Esophagus muscularis mucosa (tissue), 4 donors: ENCODE measurements at regions not wholly inside any gene's neighbourhood (a gene's known extent, or its start where the extent isn't known, plus 50 kb on each side); places are given as distances from the start of the nearest gene placed in this dataset.

ENCODE experiments used
- DNase-seq: peaks from one replicate; pipeline ENCODE4 v3.0.0-alpha.2; 2017; ENCODE audit errors: extremely low spot score
- H3K27ac ChIP-seq, 4 donors: fragments of 200-600 bp; sonication (generic); replicated peaks in 1 of 4; 1 replicate in 3 of 4; 2 replicates in 1 of 4; pipeline ENCODE4 v1.5.1; 2016 to 2019; ENCODE audit warnings: mild to moderate bottlenecking in 1 of 4
- H3K27me3 ChIP-seq, 4 donors: fragments of 200-600 bp; sonication (generic); one replicate each; pipeline versions ENCODE4 v1.5.1 to v1.6.0; 2016 to 2019
- H3K36me3 ChIP-seq, 4 donors: fragments of 200-600 bp; sonication (generic); one replicate each; pipeline ENCODE4 v1.5.1; 2016 to 2019
- H3K4me1 ChIP-seq, 4 donors: fragments of 200-600 bp; sonication (generic); one replicate each; pipeline ENCODE4 v1.5.1; 2016 to 2019
- H3K4me3 ChIP-seq, 4 donors: fragments of 200-600 bp; sonication (generic); 1 replicate in 2 of 4; 2 replicates in 2 of 4; pipeline ENCODE4 v1.5.1; 2016 to 2019; ENCODE audit warnings: mild to moderate bottlenecking in 4 of 4, moderate library complexity in 1 of 4
- H3K9me3 ChIP-seq, 4 donors: fragments of 200-600 bp; sonication (generic); 1 replicate in 3 of 4; 2 replicates in 1 of 4; pipeline ENCODE4 v1.5.1; 2016 to 2019
- EP300 ChIP-seq: sonication (generic); formaldehyde crosslinking; IDR thresholded peaks from one replicate; pipeline ENCODE4 v1.6.1; 2017; ENCODE audit warnings: antibody characterized with exemption
- POLR2A ChIP-seq: fragments of 450-650 bp; IDR thresholded peaks from one replicate; pipeline ENCODE4 v1.6.1; 2017; ENCODE audit warnings: antibody characterized with exemption, moderate library complexity, mild to moderate bottlenecking, low read depth
- POLR2AphosphoS5 ChIP-seq, 2 donors: sonication (generic); formaldehyde crosslinking; IDR thresholded peaks; one replicate each; pipeline ENCODE4 v1.6.1; 2017; ENCODE audit warnings: antibody characterized with exemption in 2 of 2
- WGBS: methylation state at CpG from one replicate; pipeline ENCODE4 v1.1.5; 2018; 5-methylcytosine and 5-hydroxymethylcytosine counted together
- intact Hi-C: fragments of 100-400 bp; cut with DNase I; formaldehyde crosslinking; loops from one replicate; pipeline ENCODE4 v1.15.1; 2023
- TF ChIP-seq, protein P1 (sequence below), 3 experiments: fragments of 200-600 bp in 2 of 3; fragments of 450-650 bp in 1 of 3; sonication (generic) in 2 of 3; IDR thresholded peaks; one replicate each; pipeline ENCODE4 v1.5.1; 2017 to 2019; ENCODE audit warnings: antibody characterized with exemption in 3 of 3, mild to moderate bottlenecking in 2 of 3, moderate library complexity in 1 of 3

DNA sequence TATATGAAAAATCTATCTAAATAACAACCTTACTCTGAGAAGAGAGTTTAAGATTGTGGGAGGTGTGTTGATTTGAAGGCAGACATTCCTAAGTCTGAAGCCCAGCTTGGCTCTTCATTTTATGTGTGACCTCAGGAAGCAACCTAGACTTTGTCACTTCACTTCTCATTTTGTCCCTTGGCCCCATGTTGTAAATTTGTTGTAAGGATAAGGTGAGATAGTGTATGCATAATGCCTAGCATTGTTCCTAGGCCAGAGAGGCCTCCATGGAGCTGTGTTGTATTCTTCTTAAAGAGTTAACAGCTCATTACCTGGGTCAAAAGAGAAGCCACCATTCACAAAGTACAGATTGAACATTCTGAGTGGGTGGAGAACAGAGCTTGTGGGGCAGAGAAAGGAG lies 1084.4 kb upstream of the SLIT2 start:
- no peak overlapping the region for H3K4me3 ChIP-seq
- no peak for DNase-seq
- H3K36me3 ChIP-seq = no peaks in the 10 kb centered on the region
- H3K27me3 ChIP-seq = no peaks in the 10 kb centered on the region
- intact Hi-C loops = no loop called here
- TF ChIP-seq, protein P1, sequence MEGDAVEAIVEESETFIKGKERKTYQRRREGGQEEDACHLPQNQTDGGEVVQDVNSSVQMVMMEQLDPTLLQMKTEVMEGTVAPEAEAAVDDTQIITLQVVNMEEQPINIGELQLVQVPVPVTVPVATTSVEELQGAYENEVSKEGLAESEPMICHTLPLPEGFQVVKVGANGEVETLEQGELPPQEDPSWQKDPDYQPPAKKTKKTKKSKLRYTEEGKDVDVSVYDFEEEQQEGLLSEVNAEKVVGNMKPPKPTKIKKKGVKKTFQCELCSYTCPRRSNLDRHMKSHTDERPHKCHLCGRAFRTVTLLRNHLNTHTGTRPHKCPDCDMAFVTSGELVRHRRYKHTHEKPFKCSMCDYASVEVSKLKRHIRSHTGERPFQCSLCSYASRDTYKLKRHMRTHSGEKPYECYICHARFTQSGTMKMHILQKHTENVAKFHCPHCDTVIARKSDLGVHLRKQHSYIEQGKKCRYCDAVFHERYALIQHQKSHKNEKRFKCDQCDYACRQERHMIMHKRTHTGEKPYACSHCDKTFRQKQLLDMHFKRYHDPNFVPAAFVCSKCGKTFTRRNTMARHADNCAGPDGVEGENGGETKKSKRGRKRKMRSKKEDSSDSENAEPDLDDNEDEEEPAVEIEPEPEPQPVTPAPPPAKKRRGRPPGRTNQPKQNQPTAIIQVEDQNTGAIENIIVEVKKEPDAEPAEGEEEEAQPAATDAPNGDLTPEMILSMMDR (IDR thresholded peaks at IDR 0.05) = no peak
- no peak for TF ChIP-seq POLR2AphosphoS5 (IDR thresholded peaks at IDR 0.05)
- no peak for TF ChIP-seq EP300
- no peak for TF ChIP-seq POLR2A
- H3K9me3 ChIP-seq = no peaks in the 10 kb centered on the region
- H3K27ac ChIP-seq = no peak overlapping the region
- H3K4me1 ChIP-seq = no peaks in the 10 kb centered on the region

DNA sequence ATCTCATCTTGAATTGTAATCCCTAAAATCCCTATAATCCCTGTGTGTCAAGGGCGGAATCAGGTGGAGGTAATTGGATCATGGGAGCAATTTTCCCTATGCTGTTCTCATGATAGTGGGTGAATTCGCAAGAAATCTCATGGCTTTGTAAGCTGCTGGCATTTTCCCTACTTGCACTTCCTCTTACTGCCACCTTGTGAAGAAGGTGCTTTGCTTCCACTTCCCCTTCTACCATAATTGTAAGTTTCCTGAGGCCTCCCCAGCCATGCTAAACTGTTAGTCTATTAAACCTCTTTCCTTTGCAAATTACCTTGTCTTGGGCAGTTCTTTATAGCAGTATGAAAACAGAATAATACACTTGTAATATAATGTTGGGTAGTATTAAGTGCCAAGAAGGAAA lies 1087.4 kb upstream of the SLIT2 start:
- TF ChIP-seq POLR2AphosphoS5 (IDR thresholded peaks at IDR 0.05) (no peak), POLR2A (no peak), EP300 (no peak)
- TF ChIP-seq, protein P1 (IDR thresholded peaks at IDR 0.05) = no peak
- intact Hi-C loops = no loop called here
- no peaks in the 10 kb centered on the region for H3K27me3 ChIP-seq
- no peak overlapping the region for H3K27ac ChIP-seq
- DNase-seq = no peak
- H3K36me3 ChIP-seq = no peaks in the 10 kb centered on the region
- H3K4me3 ChIP-seq = no peak overlapping the region
- no peaks in the 10 kb centered on the region for H3K9me3 ChIP-seq
- 88% methylated on average over 2 of the region's 2 CpGs for WGBS
- H3K4me1 ChIP-seq = no peaks in the 10 kb centered on the region

DNA sequence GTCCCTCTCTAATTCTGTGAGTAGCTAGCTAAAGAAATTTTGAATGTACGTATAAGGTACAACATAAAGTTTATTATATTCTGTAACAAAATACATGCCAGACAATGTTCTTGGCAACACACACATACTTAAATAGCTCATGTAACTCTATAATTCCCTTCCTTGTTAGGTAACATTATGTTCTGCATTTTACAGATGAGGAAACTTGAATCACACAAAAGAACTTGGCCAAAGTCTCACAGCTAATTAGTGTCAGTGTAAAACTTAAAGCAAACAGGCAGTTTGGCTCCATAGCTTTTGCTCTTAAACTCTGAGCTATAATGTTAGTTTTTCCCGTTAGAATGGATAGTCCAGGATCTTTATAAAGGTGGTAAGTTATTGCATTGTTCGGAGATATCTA lies 1091.8 kb upstream of the SLIT2 start:
- 75% methylated on average over 3 of the region's 3 CpGs for WGBS
- no peaks in the 10 kb centered on the region for H3K27me3 ChIP-seq
- no peak overlapping the region for H3K27ac ChIP-seq
- no peaks in the 10 kb centered on the region for H3K36me3 ChIP-seq
- H3K4me1 ChIP-seq = no peaks in the 10 kb centered on the region
- peaks cover 0 to 15% (median 12%) of the 10 kb centered on the region in 4 donors for H3K9me3 ChIP-seq
- TF ChIP-seq POLR2AphosphoS5 (IDR thresholded peaks at IDR 0.05) (no peak), POLR2A (no peak), EP300 (no peak)
- TF ChIP-seq, protein P1 (IDR thresholded peaks at IDR 0.05) = no peak
- no peak for DNase-seq
- intact Hi-C loops = no loop called here
- H3K4me3 ChIP-seq = no peak overlapping the region

DNA sequence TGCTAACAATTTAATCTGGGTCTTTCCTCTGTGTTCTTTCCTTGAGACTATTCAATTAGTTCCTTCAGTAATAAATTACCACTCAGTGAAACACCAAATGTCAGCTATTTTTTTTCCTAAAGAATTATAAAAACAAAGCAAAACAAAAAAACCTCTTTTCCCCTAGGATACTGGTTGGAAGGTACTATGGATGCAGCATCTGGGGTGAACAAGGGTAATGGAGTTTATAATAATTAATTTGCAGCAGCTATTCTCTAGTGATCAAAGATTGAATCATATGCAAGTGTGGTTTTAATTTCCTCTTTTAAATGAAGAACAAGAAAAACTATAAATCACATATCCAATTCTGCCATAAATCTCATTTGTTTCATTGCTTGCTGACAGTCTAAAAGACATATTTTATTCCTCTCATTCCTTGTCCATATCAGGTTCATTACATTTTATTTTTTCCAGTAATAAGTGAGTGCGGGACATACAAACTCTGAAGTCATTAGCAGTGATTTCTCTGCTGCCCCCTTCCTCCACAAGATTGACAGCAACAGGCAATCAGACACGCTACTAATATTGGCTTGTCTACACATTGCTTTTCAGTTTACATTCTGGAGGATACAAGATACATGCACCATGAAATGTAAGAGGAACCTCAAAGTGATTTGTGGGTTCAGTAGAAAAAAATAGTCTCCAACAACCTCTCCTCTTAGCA lies 1093.4 kb upstream of the SLIT2 start:
- 84% methylated on average over 2 of the region's 2 CpGs for WGBS
- no peaks in the 10 kb centered on the region for H3K4me1 ChIP-seq
- no peaks in the 10 kb centered on the region for H3K36me3 ChIP-seq
- H3K9me3 ChIP-seq = peaks cover 0 to 15% (median 13%) of the 10 kb centered on the region in 4 donors
- no peak overlapping the region for H3K27ac ChIP-seq
- TF ChIP-seq, protein P1 (IDR thresholded peaks at IDR 0.05) = no peak
- TF ChIP-seq POLR2AphosphoS5 (IDR thresholded peaks at IDR 0.05) (no peak), EP300 (no peak), POLR2A (no peak)
- intact Hi-C loops = no loop called here
- H3K27me3 ChIP-seq = no peaks in the 10 kb centered on the region
- DNase-seq = no peak
- no peak overlapping the region for H3K4me3 ChIP-seq

DNA sequence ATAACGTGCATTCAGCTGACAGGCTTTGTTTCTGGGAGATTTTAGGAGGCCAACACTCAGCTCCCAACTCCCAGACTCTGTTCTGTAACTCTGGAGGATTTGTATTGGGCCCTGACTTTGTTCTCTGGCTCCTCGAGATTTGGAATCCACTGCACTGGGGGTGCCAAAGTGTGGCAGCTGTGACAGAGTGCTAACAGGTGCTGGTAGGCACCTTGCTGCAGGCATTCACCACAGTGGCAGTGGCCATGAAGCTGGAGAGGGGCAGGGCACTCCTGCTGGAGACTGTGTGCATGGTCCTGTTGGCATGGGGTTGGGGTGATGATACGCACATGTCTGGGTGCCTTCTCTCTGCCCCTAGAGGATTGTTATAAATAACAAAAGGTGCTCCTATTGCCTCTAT lies 1094.9 kb upstream of the SLIT2 start:
- Histone ChIP-seq H3K36me3 (no peaks in the 10 kb centered on the region), H3K9me3 (peaks cover 0 to 15% (median 13%) of the 10 kb centered on the region in 4 donors), H3K27ac (no peak overlapping the region), H3K27me3 (no peaks in the 10 kb centered on the region), H3K4me3 (no peak overlapping the region), H3K4me1 (no peaks in the 10 kb centered on the region)
- DNase-seq = no peak
- TF ChIP-seq POLR2A (no peak), EP300 (no peak), POLR2AphosphoS5 (IDR thresholded peaks at IDR 0.05) (no peak)
- TF ChIP-seq, protein P1 (IDR thresholded peaks at IDR 0.05) = no peak
- WGBS = 86% methylated on average over 3 of the region's 3 CpGs
- intact Hi-C loops = no loop called here
